VCaP (cell line): ENCODE measurements at regions not wholly inside any gene's neighbourhood (a gene's known extent, or its start where the extent isn't known, plus 50 kb on each side); places are given as distances from the start of the nearest gene placed in this dataset.

ENCODE experiments used
- H3K27ac ChIP-seq: fragments of 450-650 bp; 2 replicates; pipeline ENCODE4 v1.5.1; 2017
- TF ChIP-seq, protein P1 (sequence below): fragments of 450-650 bp; conservative IDR thresholded peaks from 2 replicates; pipeline ENCODE4 v1.5.1; 2017; ENCODE audit warnings: mild to moderate bottlenecking, moderate library complexity

DNA sequence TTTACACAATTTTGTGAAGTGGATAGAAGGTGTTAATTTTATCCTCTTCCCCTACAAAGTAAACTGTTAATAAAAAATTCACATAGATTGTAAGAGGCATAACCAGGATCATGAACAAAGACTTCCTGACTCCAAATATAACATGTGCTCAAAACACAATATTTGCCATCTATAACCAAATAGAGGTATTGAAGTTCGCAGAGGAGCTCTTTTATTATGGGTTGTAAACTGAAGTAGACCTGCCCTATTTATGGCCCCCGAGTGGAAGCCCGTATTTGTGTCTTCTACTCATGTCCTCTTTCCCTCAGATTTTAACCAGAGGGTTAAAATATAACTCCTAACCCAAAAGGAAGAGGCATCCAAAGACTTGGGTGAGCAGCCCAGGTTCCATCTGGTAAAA lies 285.6 kb upstream of the COL8A1 start:
- H3K27ac ChIP-seq, result no peak overlapping the region
- TF ChIP-seq, protein P1, sequence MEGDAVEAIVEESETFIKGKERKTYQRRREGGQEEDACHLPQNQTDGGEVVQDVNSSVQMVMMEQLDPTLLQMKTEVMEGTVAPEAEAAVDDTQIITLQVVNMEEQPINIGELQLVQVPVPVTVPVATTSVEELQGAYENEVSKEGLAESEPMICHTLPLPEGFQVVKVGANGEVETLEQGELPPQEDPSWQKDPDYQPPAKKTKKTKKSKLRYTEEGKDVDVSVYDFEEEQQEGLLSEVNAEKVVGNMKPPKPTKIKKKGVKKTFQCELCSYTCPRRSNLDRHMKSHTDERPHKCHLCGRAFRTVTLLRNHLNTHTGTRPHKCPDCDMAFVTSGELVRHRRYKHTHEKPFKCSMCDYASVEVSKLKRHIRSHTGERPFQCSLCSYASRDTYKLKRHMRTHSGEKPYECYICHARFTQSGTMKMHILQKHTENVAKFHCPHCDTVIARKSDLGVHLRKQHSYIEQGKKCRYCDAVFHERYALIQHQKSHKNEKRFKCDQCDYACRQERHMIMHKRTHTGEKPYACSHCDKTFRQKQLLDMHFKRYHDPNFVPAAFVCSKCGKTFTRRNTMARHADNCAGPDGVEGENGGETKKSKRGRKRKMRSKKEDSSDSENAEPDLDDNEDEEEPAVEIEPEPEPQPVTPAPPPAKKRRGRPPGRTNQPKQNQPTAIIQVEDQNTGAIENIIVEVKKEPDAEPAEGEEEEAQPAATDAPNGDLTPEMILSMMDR, result no peak

DNA sequence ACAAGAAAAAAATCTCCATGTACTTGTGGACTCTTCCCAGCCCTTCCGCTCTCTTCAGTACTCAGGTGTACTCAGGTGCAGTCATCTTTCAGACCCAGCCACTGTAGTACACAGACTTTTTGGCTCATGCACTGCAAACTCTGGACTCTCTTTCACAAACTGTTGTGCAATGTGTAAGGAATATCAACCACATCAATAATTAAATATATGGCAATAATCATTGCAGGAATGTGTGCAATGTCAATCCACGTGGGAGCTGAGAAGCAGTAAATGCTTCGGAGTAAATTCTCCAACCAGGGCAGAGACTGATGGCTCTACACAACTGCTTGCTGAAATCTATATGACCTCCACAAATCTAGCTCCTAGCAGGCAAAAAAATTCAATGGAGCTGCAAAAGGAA lies 287.3 kb upstream of the COL8A1 start:
- TF ChIP-seq, protein P1, result no peak
- H3K27ac ChIP-seq, result no peak overlapping the region

DNA sequence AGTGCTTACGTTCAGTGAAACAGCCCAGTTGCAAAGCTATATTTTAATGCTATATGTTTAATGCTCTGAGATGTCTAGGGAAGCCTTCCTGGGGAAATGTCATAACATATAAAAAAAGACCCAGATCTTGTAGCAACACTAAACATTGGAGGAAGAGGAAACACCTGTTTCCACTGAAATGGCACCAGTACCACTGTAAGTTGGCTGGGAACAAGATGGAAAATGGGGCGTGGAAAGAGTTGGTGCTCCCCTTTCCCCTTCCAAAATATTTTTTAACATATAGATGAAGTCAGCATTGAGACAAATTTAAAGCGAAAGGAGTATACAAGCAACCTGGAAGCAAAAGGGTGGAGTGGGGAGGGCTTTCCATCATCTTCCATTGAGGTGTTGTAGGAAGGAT lies 289.9 kb upstream of the COL8A1 start:
- H3K27ac ChIP-seq, result no peak overlapping the region
- TF ChIP-seq, protein P1, result no peak

DNA sequence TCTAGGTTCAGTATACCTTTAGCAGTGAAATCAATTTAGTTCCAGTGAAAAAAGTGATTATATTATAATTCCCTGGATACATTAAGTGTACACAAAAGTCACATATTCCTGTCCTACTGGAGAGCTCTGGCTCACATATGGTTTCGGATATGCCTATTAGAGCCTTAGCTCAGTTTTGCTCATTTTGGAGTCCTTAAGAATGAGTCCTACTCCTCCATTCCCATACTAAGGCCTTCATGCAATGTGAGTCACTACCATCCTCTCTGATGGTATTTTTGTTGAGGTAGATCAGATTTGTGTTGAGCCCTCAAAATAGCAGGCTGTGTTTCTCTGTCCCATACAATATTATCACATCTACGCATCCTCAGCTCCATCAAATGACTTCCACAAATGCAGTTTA lies 294.2 kb upstream of the COL8A1 start:
- TF ChIP-seq, protein P1, result no peak
- H3K27ac ChIP-seq, result no peak overlapping the region

DNA sequence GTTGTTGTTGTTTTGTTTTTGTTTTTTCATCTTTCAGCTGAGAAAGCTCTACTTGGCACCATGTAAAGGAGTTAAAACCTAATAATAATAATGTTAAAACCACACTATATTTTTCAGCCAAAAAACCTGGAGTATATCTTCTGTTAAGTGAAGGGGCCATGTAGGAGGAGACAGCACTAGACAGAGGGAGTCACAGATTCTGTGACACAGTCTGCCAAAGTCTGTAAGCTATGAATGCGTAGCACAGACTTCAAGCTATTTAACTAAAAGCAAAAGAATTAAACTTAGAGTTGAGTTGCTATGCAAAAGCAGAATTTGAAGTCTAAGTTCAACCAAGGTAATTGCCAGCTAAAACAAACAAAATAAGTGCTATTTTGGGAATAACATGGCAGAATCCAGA lies 296.0 kb upstream of the COL8A1 start:
- no peak overlapping the region for H3K27ac ChIP-seq
- TF ChIP-seq, protein P1, result no peak

DNA sequence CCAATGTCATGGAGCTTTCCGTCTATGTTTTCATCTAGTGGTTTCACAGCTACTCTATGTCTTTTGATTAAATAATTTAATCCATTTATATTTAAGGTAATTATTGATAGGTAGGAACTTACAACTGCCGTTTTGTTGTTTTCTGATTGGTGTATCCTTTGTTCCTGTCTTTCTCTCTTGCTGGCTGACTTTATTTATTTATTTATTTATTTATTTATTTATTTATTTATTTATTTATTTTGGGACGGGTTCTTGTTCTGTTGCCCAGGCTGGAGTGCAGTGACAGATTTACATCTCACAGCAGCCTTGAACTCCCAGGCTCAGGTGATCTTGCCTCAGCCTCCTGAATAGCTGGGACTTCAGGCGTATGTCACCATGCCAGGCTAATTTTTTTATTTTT lies 299.2 kb upstream of the COL8A1 start:
- no peak overlapping the region for H3K27ac ChIP-seq
- TF ChIP-seq, protein P1, result no peak

DNA sequence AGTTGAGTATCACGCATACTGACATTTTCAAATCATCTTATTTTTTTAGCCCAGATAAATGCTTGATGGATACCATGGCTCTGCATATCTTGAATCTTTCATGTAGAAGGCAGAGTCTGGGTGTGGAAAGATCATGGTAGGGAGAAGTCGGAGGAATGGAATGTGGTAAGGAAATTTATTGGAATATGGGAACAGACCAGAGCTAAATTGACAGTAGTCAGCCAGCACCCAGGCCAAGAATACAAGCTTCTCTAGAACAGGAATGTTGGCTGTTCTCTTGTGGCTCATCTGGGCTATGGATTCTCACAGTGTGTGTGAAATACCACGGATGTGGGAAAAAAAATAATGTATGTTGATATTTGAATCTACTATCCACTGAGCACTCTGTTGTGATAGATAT lies 305.7 kb upstream of the COL8A1 start:
- no peak overlapping the region for H3K27ac ChIP-seq
- TF ChIP-seq, protein P1, result no peak

DNA sequence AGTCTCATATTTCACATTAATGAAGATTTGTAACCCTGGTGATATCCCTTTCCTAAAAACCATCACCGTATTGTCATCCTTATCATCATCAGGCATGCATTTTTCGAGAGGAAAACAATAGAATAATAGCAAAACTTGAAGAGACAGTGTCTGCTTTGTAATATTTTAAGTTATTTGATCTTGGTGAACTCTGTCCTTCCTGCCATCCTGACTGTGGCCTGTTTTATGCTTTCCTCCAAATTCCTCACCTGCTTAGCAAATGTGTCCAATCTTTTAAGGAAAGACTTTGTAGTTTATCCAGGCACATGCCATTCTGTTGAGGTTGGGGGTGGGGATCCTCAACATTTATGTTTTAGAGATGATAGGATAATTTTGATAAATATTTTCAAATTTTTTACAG lies 306.1 kb upstream of the COL8A1 start:
- TF ChIP-seq, protein P1, result no peak
- no peak overlapping the region for H3K27ac ChIP-seq
